ENCODE measurements at regions not wholly inside any gene's neighbourhood (a gene's known extent, or its start where the extent isn't known, plus 50 kb on each side); places are given as distances from the start of the nearest gene placed in this dataset.
"Not testable (repeated sequence)": the region's sequence is repeated elsewhere in the genome, so short reads cannot be mapped to it uniquely, and the experiment has no call there.

DNA sequence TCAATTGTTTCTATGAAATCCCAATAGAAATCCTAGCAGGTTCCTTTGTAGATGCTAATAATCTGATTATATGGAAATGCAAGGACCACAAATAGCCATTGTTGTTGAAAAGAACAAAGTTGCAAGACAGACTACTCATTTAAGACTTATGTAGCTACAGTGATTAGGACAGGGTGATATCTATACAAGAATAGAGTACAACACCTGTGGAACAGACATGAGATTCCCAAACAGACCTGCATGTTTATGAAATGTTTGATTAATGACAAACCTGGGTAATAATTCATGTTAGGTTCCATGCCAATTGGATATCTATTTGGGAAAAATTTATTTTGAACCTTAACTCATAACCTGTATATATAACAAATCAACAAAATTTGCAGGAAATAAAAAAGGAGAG is 95.4 kb downstream of the MALL start:
- TF ChIP-seq, protein P1, sequence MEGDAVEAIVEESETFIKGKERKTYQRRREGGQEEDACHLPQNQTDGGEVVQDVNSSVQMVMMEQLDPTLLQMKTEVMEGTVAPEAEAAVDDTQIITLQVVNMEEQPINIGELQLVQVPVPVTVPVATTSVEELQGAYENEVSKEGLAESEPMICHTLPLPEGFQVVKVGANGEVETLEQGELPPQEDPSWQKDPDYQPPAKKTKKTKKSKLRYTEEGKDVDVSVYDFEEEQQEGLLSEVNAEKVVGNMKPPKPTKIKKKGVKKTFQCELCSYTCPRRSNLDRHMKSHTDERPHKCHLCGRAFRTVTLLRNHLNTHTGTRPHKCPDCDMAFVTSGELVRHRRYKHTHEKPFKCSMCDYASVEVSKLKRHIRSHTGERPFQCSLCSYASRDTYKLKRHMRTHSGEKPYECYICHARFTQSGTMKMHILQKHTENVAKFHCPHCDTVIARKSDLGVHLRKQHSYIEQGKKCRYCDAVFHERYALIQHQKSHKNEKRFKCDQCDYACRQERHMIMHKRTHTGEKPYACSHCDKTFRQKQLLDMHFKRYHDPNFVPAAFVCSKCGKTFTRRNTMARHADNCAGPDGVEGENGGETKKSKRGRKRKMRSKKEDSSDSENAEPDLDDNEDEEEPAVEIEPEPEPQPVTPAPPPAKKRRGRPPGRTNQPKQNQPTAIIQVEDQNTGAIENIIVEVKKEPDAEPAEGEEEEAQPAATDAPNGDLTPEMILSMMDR (IDR thresholded peaks at IDR 0.05) = not testable (repeated sequence)
- TF ChIP-seq POLR2A (IDR thresholded peaks at IDR 0.05) = not testable (repeated sequence)
